ENCODE measurements at regions not wholly inside any gene's neighbourhood (a gene's known extent, or its start where the extent isn't known, plus 50 kb on each side); places are given as distances from the start of the nearest gene placed in this dataset.

GRCh38 chr4:144902614-144903013 lies 195.4 kb downstream of the ANAPC10 start:
- H3K4me3 ChIP-seq (replicated peaks in 1 of 3; ENCODE audit: insufficient read depth in 1 of 3, low read depth in 1 of 3, low read length in 3 of 3) = no peak overlapping the region
- no peaks in the 10 kb centered on the region for H3K27me3 ChIP-seq (ENCODE audit: control insufficient read depth in 2 of 2, insufficient read depth in 2 of 2, low read length in 2 of 2)
- no peak for DNase-seq (ENCODE audit: low read depth, low spot score)
- H3K4me2 ChIP-seq (ENCODE audit: insufficient read depth, low read length) = no peak overlapping the region
- no peak overlapping the region for H3K27ac ChIP-seq (ENCODE audit: insufficient read depth, low read depth, low read length)
- H4K20me1 ChIP-seq (replicated peaks; ENCODE audit: control insufficient read depth, extremely low read depth, insufficient read depth, low read length) = no peaks in the 10 kb centered on the region
- no peaks in the 10 kb centered on the region for H3K79me2 ChIP-seq (ENCODE audit: control insufficient read depth, insufficient read depth, low read length)
- CTCF ChIA-PET = interaction anchor here (1.0 to 2.1 kb wide), 3 partner anchors 15 to 85 kb away, joined by 3 to 4 read pairs (median 3); no protein-coding TSS in a partner anchor
- POLR2A ChIA-PET = interaction anchor here (0.6 kb wide), 1 partner anchor 9 kb away, joined by 3 read pairs; no protein-coding TSS in a partner anchor
- H3K9ac ChIP-seq (replicated peaks; ENCODE audit: extremely low read depth, insufficient read depth, low read length) = no peak overlapping the region
- no peaks in the 10 kb centered on the region for H3K9me3 ChIP-seq (replicated peaks; ENCODE audit: control insufficient read depth, insufficient read depth, low read length)
- no peak for FAIRE-seq
- no peaks in the 10 kb centered on the region for H3K36me3 ChIP-seq (ENCODE audit: control insufficient read depth in 2 of 2, extremely low read depth in 1 of 2, insufficient read depth in 2 of 2, low read length in 2 of 2)
- TF ChIP-seq JUN (IDR thresholded peaks at IDR 0.05; ENCODE audit: borderline replicate concordance, insufficient read depth, insufficient read length, low read depth) = no peak
- TF ChIP-seq FOS (IDR thresholded peaks at IDR 0.05; ENCODE audit: borderline replicate concordance, insufficient read depth, low read length) = no peak
- no peak for TF ChIP-seq POLR2AphosphoS5 (IDR thresholded peaks at IDR 0.05; ENCODE audit: insufficient read depth, low read depth, low read length)
- no peak for TF ChIP-seq EZH2 (IDR thresholded peaks at IDR 0.05; ENCODE audit: borderline replicate concordance, low read depth, low read length, severe bottlenecking)
- no peak for TF ChIP-seq POLR2A (IDR thresholded peaks at IDR 0.05; ENCODE audit: low read depth, low read length)
- no peak for TF ChIP-seq MYC (IDR thresholded peaks at IDR 0.05; ENCODE audit: low read depth, low read length)
- TF ChIP-seq GATA2 (IDR thresholded peaks at IDR 0.05; ENCODE audit: insufficient read depth, insufficient read length, low read depth, low read length) = no peak
- TF ChIP-seq, protein P1, sequence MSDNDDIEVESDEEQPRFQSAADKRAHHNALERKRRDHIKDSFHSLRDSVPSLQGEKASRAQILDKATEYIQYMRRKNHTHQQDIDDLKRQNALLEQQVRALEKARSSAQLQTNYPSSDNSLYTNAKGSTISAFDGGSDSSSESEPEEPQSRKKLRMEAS (IDR thresholded peaks at IDR 0.05; ENCODE audit: insufficient read depth, insufficient read length) = no peak
- TF ChIP-seq, protein P2, sequence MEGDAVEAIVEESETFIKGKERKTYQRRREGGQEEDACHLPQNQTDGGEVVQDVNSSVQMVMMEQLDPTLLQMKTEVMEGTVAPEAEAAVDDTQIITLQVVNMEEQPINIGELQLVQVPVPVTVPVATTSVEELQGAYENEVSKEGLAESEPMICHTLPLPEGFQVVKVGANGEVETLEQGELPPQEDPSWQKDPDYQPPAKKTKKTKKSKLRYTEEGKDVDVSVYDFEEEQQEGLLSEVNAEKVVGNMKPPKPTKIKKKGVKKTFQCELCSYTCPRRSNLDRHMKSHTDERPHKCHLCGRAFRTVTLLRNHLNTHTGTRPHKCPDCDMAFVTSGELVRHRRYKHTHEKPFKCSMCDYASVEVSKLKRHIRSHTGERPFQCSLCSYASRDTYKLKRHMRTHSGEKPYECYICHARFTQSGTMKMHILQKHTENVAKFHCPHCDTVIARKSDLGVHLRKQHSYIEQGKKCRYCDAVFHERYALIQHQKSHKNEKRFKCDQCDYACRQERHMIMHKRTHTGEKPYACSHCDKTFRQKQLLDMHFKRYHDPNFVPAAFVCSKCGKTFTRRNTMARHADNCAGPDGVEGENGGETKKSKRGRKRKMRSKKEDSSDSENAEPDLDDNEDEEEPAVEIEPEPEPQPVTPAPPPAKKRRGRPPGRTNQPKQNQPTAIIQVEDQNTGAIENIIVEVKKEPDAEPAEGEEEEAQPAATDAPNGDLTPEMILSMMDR (IDR thresholded peaks at IDR 0.05; ENCODE audit: extremely low read depth in 1 of 2, insufficient read depth in 1 of 2, low read depth in 1 of 2, low read length in 2 of 2) = no peak
- dilution Hi-C loops (cut with MboI; ENCODE audit: extremely low pct_ligation_motif_present, low sequenced_read_pairs) (no loop called here), intact Hi-C loops (cut with micrococcal nuclease) (no loop called here)
- no peak overlapping the region for H2AFZ ChIP-seq (ENCODE audit: low read depth, low read length)
- no TSS peak for BruUV-seq (replicated peaks)
- H3K9me1 ChIP-seq (replicated peaks; ENCODE audit: control insufficient read depth, extremely low read depth, insufficient read depth, low read length) = no peaks in the 10 kb centered on the region
- H3K4me1 ChIP-seq (ENCODE audit: control insufficient read depth, extremely low read depth, insufficient read depth, low read length) = peaks cover 18% of the 10 kb centered on the region
